ENCODE measurements at regions not wholly inside any gene's neighbourhood (a gene's known extent, or its start where the extent isn't known, plus 50 kb on each side); places are given as distances from the start of the nearest gene placed in this dataset.

DNA sequence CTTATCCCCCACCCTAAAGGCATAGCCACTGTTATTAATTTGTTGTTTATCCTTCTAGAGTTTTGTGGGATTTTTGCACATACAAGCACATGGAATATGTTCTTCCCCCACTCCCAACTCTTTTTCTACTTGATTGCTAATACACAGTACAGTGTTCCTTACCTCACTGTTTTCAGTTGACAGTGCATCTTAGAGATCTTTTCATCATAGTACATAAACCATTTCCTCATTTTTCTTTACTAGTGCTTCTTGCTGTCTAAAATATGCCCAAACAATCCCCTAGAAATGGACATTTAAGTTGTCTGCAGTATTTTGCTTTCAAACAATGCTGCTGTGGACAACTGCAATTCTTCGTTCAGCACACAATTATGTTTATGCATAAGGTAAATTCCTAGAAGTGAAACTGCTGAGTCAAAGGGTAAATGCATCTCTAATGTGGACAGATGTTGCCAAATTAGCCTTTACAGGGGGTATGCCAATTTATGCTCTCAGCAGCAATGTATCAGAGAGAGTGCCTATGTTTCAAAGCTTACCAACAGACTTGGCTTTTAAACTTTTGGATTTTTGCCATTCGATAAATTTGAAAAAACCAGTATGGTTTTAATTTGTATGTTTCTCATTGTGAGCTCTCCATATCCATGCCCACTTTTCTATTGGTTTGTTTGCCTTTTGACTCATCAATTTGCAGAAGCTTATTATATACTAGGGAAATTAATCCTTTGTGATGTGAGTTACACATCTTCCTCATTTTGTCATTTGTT, 132.6 kb downstream of the MRPS6 start:
- no peak overlapping the region for H3K4me3 ChIP-seq (replicated peaks; ENCODE audit: low read depth, low read length)
- DNase-seq (ENCODE audit: low read depth): no peak
- TF ChIP-seq CTCF (IDR thresholded peaks at IDR 0.05; ENCODE audit: low read length, missing control alignments): no peak

DNA sequence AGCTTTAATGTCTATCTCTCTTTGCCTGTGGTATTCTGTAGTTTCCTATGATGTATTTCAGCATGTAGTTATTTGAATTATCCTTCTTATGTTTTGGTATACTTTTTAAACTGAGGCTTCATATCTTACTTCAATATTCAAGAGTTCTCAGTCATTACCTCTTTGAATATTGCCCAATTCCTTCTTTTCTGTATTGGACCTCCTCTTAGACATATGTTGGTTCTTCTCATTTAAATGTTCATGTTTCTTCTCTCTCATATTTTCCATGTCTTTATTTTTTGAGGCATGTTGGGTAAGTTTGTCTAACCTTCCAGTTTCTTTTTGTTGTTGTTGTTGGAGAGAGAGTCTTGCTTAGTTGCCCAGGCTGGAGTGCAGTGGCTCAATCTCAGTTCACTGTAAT, 140.6 kb downstream of the MRPS6 start:
- no peak for DNase-seq (ENCODE audit: low read depth)
- no peak overlapping the region for H3K4me3 ChIP-seq (replicated peaks; ENCODE audit: low read depth, low read length)
- TF ChIP-seq CTCF (IDR thresholded peaks at IDR 0.05; ENCODE audit: low read length, missing control alignments): no peak

GRCh38 chr21:34215501-34215900, 142.1 kb downstream of the MRPS6 start:
- TF ChIP-seq CTCF (IDR thresholded peaks at IDR 0.05; ENCODE audit: low read length, missing control alignments): no peak
- DNase-seq (ENCODE audit: low read depth): no peak
- H3K4me3 ChIP-seq (replicated peaks; ENCODE audit: low read depth, low read length): no peak overlapping the region

DNA sequence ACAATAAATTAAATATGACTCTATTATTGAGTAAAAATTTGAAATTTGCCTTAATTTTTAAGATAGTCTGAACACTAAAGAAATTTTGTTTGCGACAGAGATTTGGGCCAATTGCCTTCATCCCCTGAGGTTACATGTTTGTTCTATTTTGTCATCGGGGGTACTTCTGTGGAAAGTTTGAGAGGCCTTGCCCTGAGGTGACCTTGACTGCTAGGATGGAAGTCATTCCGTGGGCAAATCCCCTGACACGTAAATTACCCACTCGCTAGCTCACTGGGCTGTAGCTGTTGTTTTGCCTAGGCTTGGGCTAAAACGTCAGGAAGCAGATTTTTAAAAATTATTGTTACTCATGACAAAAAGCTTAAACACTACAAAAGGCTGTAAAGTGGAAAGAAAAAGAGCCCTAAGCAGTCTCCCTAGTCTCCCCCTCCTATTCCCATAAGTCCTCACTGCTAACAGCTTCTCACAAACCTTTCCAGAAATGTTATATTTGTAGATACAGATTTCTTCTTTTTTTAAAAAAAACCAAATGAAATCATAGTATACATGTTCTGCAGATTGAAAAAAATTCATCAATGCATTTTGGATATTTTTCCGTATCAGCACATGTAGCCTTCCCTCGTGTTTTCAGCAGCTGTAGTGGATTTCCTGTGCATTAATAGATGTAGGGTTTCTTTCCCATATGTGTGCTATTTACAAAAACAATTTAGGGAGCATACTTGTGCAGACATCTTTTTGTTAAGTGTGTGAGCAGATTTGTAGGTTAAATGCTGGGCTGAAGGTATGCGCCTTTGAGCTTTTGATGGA, 142.7 kb downstream of the MRPS6 start:
- TF ChIP-seq CTCF (IDR thresholded peaks at IDR 0.05; ENCODE audit: low read length, missing control alignments): no peak
- no peak for DNase-seq (ENCODE audit: low read depth)
- no peak overlapping the region for H3K4me3 ChIP-seq (replicated peaks; ENCODE audit: low read depth, low read length)

DNA sequence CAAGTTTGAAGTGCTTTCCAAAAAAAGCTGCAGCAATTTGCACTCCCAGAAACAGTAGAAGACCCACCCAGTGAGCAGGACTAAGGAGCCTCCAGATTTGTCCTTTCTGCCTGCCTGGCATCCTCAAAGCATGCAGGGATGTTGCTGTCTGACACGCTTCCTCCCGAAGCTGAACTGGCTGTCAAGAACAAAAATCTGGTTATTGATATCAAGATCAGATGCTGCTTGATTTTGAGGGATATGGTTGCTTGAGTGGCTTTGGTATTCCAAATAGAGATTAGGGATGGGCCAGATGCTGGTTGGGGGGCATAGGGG, 143.3 kb downstream of the MRPS6 start:
- H3K4me3 ChIP-seq (replicated peaks; ENCODE audit: low read depth, low read length): no peak overlapping the region
- no peak for TF ChIP-seq CTCF (IDR thresholded peaks at IDR 0.05; ENCODE audit: low read length, missing control alignments)
- no peak for DNase-seq (ENCODE audit: low read depth)

- DNase-seq (ENCODE audit: low read depth): no peak
- TF ChIP-seq CTCF (IDR thresholded peaks at IDR 0.05; ENCODE audit: low read length, missing control alignments): no peak
- H3K4me3 ChIP-seq (replicated peaks; ENCODE audit: low read depth, low read length): no peak overlapping the region
These were observed 143.9 kb downstream of the MRPS6 start for GRCh38 chr21:34217263-34217662.

Measured in fibroblast of pulmonary artery (primary cell).